NT2/D1 (cell line): ENCODE measurements at regions not wholly inside any gene's neighbourhood (a gene's known extent, or its start where the extent isn't known, plus 50 kb on each side); places are given as distances from the start of the nearest gene placed in this dataset.
A peak's percentile ranks its signal among the peaks of the same experiment; 100 is the strongest.
"Not testable (repeated sequence)": the region's sequence is repeated elsewhere in the genome, so short reads cannot be mapped to it uniquely, and the experiment has no call there.

Experiments
- DNase-seq: peaks from one replicate; pipeline ENCODE4 v3.0.0-alpha.2; 2011; ENCODE audit warnings: low read depth, low spot score
- H3K27me3 ChIP-seq: 2 replicates; pipeline ENCODE4 v1.6.0; 2011; ENCODE audit warnings: mild to moderate bottlenecking; ENCODE audit not compliant: insufficient read length, insufficient read depth
- H3K36me3 ChIP-seq: 2 replicates; pipeline ENCODE4 v1.6.1; 2011; ENCODE audit warnings: mild to moderate bottlenecking, low read length, mixed read lengths; ENCODE audit not compliant: insufficient read depth, insufficient read length
- H3K4me1 ChIP-seq: 2 replicates; pipeline ENCODE4 v1.5.1; 2011; ENCODE audit not compliant: insufficient read depth, insufficient read length
- H3K4me3 ChIP-seq: 2 replicates; pipeline ENCODE4 v1.5.1; 2011; ENCODE audit warnings: low read depth; ENCODE audit not compliant: insufficient read length
- H3K9ac ChIP-seq: 2 replicates; pipeline ENCODE4 v1.6.0; 2011; ENCODE audit warnings: low read depth; ENCODE audit not compliant: insufficient read length
- H3K9me3 ChIP-seq: 2 replicates; pipeline ENCODE4 v1.5.1; 2011; ENCODE audit warnings: mild to moderate bottlenecking, low read length; ENCODE audit not compliant: insufficient read depth
- SUZ12 ChIP-seq: IDR thresholded peaks from 2 replicates; pipeline ENCODE4 v1.6.1; 2011; ENCODE audit not compliant: insufficient read length, insufficient read depth; ENCODE audit errors: extremely low read depth
- YY1 ChIP-seq: IDR thresholded peaks from 2 replicates; pipeline ENCODE4 v1.6.1; 2011; ENCODE audit not compliant: insufficient read length, insufficient read depth
- ZNF274 ChIP-seq: IDR thresholded peaks from 2 replicates; pipeline ENCODE4 v1.6.1; 2011; ENCODE audit warnings: mild to moderate bottlenecking, low read depth, low read length

- Histone ChIP-seq H3K4me3 (no peak overlapping the region), H3K36me3 (no peaks in the 10 kb centered on the region), H3K9me3 (no peaks in the 10 kb centered on the region), H3K27me3 (peaks cover 3% of the 10 kb centered on the region), H3K4me1 (peaks cover 13% of the 10 kb centered on the region), H3K9ac (no peak overlapping the region)
- no peak for TF ChIP-seq YY1
- no peak for TF ChIP-seq SUZ12
- no peak for TF ChIP-seq ZNF274
- DNase-seq: no peak
These were observed 63.7 kb upstream of the WNT4 start for GRCh38 chr1:22206551-22207125.

DNA sequence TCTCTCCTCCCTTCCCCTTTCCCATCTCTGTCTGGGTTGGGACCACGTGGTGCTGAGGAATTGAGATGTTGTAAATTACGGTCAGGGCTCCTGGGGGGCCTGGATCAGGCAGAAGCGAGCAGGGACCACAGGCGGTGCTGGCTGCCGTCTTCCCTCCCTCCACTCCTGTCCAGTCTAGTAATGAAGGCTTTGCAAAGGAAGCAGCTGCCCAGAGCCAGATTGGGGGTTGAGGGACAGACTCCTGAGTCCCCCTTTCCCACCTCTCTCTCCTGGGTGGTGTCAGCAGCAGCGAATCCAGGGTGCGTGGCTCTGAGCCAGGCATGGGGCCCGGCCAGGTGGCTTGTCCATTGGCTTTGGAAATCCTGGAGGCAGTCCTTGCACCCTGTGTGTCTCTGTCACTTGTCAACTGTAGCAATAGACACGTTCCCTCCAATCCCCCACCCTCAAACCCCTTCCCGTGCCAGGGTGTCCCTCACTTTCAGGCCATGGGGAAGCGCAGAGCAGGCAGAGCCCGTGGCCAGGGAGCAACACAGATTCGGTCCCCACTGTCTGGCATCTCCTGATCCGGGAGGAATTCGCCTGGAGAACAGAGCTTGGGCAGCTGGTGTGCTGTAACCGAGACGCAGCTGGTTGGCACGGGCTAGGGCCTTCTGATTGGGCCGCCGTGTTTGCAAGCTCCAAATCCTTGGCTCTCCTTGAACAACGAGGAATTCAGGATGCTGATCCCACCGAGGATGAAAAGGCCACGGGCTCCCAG lies 64.8 kb upstream of the WNT4 start:
- H3K27me3 ChIP-seq: peaks cover 3% of the 10 kb centered on the region

GRCh38 chr1:22208268-22208972 lies 65.5 kb upstream of the WNT4 start:
- no peaks in the 10 kb centered on the region for H3K36me3 ChIP-seq
- no peak for DNase-seq
- H3K27me3 ChIP-seq: peaks cover 3% of the 10 kb centered on the region
- H3K4me1 ChIP-seq: peaks cover 13% of the 10 kb centered on the region
- H3K4me3 ChIP-seq: no peak overlapping the region
- TF ChIP-seq SUZ12 (no peak), YY1 (no peak), ZNF274 (no peak)
- no peaks in the 10 kb centered on the region for H3K9me3 ChIP-seq
- no peak overlapping the region for H3K9ac ChIP-seq

More for the DNA sequence above, 64.8 kb upstream of the WNT4 start:
- Histone ChIP-seq H3K9me3 (no peaks in the 10 kb centered on the region), H3K4me1 (peaks cover 13% of the 10 kb centered on the region), H3K36me3 (no peaks in the 10 kb centered on the region), H3K9ac (peak overlapping the region; percentile 42), H3K4me3 (no peak overlapping the region)
- DNase-seq: no peak
- TF ChIP-seq SUZ12: no peak
- TF ChIP-seq YY1: no peak
- no peak for TF ChIP-seq ZNF274

DNA sequence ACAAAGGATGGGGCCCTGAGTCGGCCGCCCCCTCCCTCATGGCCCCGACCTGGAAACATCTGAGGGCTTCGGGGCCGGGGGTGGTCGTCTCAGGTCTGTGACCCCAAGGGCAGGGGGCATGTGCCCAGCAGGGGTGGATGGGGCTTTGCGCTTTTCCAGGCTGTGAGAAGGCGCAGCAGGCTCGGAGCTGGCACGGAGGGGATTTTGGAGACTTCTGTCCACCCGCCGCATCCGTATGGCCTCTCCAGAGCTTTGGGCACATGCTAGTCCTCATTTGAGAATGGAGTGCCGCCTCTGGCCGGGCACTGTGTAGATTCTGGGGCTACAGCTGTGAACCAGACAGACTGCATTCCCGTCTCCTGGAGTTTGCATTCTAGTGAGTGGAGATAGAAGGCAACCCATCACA lies 66.1 kb upstream of the WNT4 start:
- no peak overlapping the region for H3K9ac ChIP-seq
- DNase-seq: no peak
- H3K9me3 ChIP-seq: no peaks in the 10 kb centered on the region
- no peak overlapping the region for H3K4me3 ChIP-seq
- H3K4me1 ChIP-seq: peaks cover 13% of the 10 kb centered on the region
- no peaks in the 10 kb centered on the region for H3K36me3 ChIP-seq
- no peak for TF ChIP-seq YY1
- TF ChIP-seq ZNF274: no peak
- no peak for TF ChIP-seq SUZ12
- peaks cover 3% of the 10 kb centered on the region for H3K27me3 ChIP-seq

DNA sequence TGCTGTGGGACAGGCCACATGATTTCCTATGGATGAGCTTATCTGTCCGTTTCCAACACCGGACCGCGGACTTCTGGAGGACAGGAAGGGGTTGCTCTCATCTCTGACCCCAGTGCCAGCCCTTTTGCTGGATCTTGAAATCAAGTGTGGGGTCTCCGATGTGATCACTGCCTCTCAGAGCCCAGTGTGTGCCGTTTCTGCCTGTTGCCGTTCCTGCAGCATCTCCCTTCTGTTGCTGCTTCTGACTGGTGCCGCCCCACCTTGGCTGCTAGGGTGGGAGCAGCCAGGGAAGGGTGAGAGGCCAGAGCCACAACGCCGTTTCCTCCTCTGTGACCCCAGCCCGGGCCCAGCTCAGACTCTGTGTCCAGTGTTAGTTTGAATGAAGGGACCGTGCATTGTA lies 67.3 kb upstream of the WNT4 start:
- DNase-seq: no peak
- peaks cover 13% of the 10 kb centered on the region for H3K4me1 ChIP-seq
- no peaks in the 10 kb centered on the region for H3K36me3 ChIP-seq
- no peaks in the 10 kb centered on the region for H3K27me3 ChIP-seq
- H3K9ac ChIP-seq: no peak overlapping the region
- TF ChIP-seq SUZ12 (no peak), YY1 (no peak), ZNF274 (no peak)
- H3K9me3 ChIP-seq: no peaks in the 10 kb centered on the region
- no peak overlapping the region for H3K4me3 ChIP-seq

DNA sequence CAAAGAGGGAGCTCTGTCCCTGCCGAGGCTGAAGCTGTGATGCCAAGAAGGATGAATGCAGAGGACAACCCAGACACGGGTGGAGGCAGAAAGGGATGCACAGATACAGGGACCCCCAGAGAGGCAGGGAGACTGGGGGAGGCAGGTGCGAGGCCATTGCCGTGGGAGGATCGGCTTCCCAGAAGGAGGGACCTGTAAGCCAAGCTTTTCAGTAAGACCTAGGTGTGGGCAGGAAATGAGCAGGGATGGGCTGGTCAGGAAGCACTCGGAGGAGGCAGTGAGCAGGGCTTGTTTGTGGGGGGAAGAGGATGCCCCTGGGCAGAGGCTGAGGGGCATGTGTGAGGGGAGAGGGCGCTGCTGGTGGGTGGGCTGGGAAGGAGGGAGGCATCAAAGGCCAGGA lies 67.7 kb upstream of the WNT4 start:
- H3K27me3 ChIP-seq: no peaks in the 10 kb centered on the region
- no peaks in the 10 kb centered on the region for H3K9me3 ChIP-seq

DNA sequence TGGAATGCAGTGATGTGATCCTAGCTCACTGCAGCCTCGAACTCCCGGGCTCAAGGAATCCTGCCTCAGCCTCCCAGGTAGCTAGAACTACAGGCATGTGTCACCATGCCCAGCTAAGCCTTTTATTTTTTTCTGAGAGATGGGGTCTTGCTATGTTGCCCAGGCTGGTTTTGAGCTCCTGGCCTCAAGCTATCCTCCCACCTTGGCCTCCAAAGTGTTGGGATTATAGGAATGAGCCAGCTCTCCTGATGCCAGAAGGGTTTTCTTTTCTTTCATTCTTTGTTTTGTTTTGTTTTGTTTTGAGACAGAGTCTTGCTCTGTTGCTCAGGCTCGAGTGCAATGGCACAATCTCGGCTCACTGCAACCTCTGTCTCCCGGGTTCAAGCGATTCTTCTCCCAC lies 68.6 kb upstream of the WNT4 start:
- H3K27me3 ChIP-seq, H3K36me3 ChIP-seq, H3K9ac ChIP-seq, H3K9me3 ChIP-seq, H3K4me3 ChIP-seq, DNase-seq: not testable (repeated sequence)
- H3K4me1 ChIP-seq: peaks cover 13% of the 10 kb centered on the region

More for the DNA sequence above, 67.7 kb upstream of the WNT4 start:
- DNase-seq: no peak
- Histone ChIP-seq H3K9ac (no peak overlapping the region), H3K4me3 (no peak overlapping the region), H3K36me3 (no peaks in the 10 kb centered on the region), H3K4me1 (peaks cover 13% of the 10 kb centered on the region)
- no peak for TF ChIP-seq SUZ12
- no peak for TF ChIP-seq YY1
- TF ChIP-seq ZNF274: no peak
